Urinary bladder (tissue), 3 donors: ENCODE measurements at regions not wholly inside any gene's neighbourhood (a gene's known extent, or its start where the extent isn't known, plus 50 kb on each side); places are given as distances from the start of the nearest gene placed in this dataset.

Experiments used
- DNase-seq: peaks from one replicate; pipeline ENCODE4 v3.0.0-alpha.2; 2015; ENCODE audit errors: extremely low spot score
- H3K27ac ChIP-seq: one replicate; pipeline ENCODE4 v1.5.1; 2013; ENCODE audit warnings: low read depth, mild to moderate bottlenecking, moderate library complexity
- H3K36me3 ChIP-seq: one replicate; pipeline ENCODE4 v1.6.1; 2013; ENCODE audit warnings: mild to moderate bottlenecking, moderate library complexity; ENCODE audit not compliant: insufficient read depth
- H3K4me1 ChIP-seq: one replicate; pipeline ENCODE4 v1.6.1; 2013; ENCODE audit warnings: mild to moderate bottlenecking, moderate library complexity; ENCODE audit not compliant: insufficient read depth
- H3K4me3 ChIP-seq: one replicate; pipeline ENCODE4 v1.5.1; 2013; ENCODE audit warnings: low read depth, low read length
- WGBS: extraction: QIAGEN DNeasy Blood & Tissue Kit; methylation state at CpG from one replicate; pipeline ENCODE4 v1.1.7; 2013; 5-methylcytosine and 5-hydroxymethylcytosine counted together
- donor health status: healthy with polysubstance abuse.
- donor health status: healthy.

GRCh38 chr2:163200741-163201140, 362.2 kb upstream of the KCNH7 start:
- WGBS, result 79% methylated on average over 4 of the region's 4 CpGs
- H3K4me3 ChIP-seq, result no peak overlapping the region
- DNase-seq, result no peak

GRCh38 chr2:163198972-163199371, 360.4 kb upstream of the KCNH7 start:
- no peak for DNase-seq
- WGBS, result 86% methylated on average over 2 of the region's 2 CpGs
- Histone ChIP-seq H3K4me1 (no peaks in the 10 kb centered on the region), H3K36me3 (no peaks in the 10 kb centered on the region), H3K4me3 (no peak overlapping the region), H3K27ac (no peak overlapping the region)

More at GRCh38 chr2:163200741-163201140, 362.2 kb upstream of the KCNH7 start:
- Histone ChIP-seq H3K4me1 (no peaks in the 10 kb centered on the region), H3K36me3 (no peaks in the 10 kb centered on the region), H3K27ac (no peak overlapping the region)

- Histone ChIP-seq H3K27ac (no peak overlapping the region), H3K36me3 (no peaks in the 10 kb centered on the region), H3K4me1 (no peaks in the 10 kb centered on the region), H3K4me3 (no peak overlapping the region)
- DNase-seq, result no peak
- WGBS, result 63% methylated on average over 1 of the region's 1 CpG
Measured at GRCh38 chr2:163198007-163198406, 359.4 kb upstream of the KCNH7 start.

GRCh38 chr2:163191372-163191771, 352.8 kb upstream of the KCNH7 start:
- H3K4me3 ChIP-seq, result no peak overlapping the region
- no peaks in the 10 kb centered on the region for H3K36me3 ChIP-seq
- DNase-seq, result no peak
- H3K27ac ChIP-seq, result no peak overlapping the region
- H3K4me1 ChIP-seq, result no peaks in the 10 kb centered on the region

GRCh38 chr2:163187995-163188655, 349.6 kb upstream of the KCNH7 start:
- H3K27ac ChIP-seq, result no peak overlapping the region
- 80% methylated on average over 7 of the region's 7 CpGs for WGBS
- no peaks in the 10 kb centered on the region for H3K4me1 ChIP-seq
- no peaks in the 10 kb centered on the region for H3K36me3 ChIP-seq
- no peak for DNase-seq
- H3K4me3 ChIP-seq, result no peak overlapping the region

GRCh38 chr2:163187119-163187518, 348.6 kb upstream of the KCNH7 start:
- 60% methylated on average over 2 of the region's 2 CpGs for WGBS
- H3K27ac ChIP-seq, result no peak overlapping the region
- H3K4me3 ChIP-seq, result no peak overlapping the region
- no peaks in the 10 kb centered on the region for H3K36me3 ChIP-seq
- no peak for DNase-seq
- no peaks in the 10 kb centered on the region for H3K4me1 ChIP-seq

- Histone ChIP-seq H3K27ac (no peak overlapping the region), H3K4me1 (no peaks in the 10 kb centered on the region), H3K4me3 (no peak overlapping the region), H3K36me3 (no peaks in the 10 kb centered on the region)
- WGBS, result 44% methylated on average over 2 of the region's 2 CpGs
- DNase-seq, result no peak
Measured at GRCh38 chr2:163185160-163185559, 346.6 kb upstream of the KCNH7 start.

- Histone ChIP-seq H3K36me3 (no peaks in the 10 kb centered on the region), H3K4me3 (no peak overlapping the region), H3K27ac (no peak overlapping the region), H3K4me1 (no peaks in the 10 kb centered on the region)
- WGBS, result 57% methylated on average over 2 of the region's 2 CpGs
- DNase-seq, result no peak
Measured at GRCh38 chr2:163182764-163183354, 344.3 kb upstream of the KCNH7 start.

GRCh38 chr2:163177592-163177991, 339.0 kb upstream of the KCNH7 start:
- Histone ChIP-seq H3K36me3 (no peaks in the 10 kb centered on the region), H3K4me1 (no peaks in the 10 kb centered on the region), H3K27ac (no peak overlapping the region), H3K4me3 (no peak overlapping the region)
- 55% methylated on average over 3 of the region's 3 CpGs for WGBS
- no peak for DNase-seq

GRCh38 chr2:163175294-163175693, 336.7 kb upstream of the KCNH7 start:
- Histone ChIP-seq H3K27ac (no peak overlapping the region), H3K4me3 (no peak overlapping the region), H3K4me1 (no peaks in the 10 kb centered on the region), H3K36me3 (no peaks in the 10 kb centered on the region)
- 91% methylated on average over 2 of the region's 2 CpGs for WGBS
- no peak for DNase-seq

- WGBS, result 52% methylated on average over 1 of the region's 1 CpG
- Histone ChIP-seq H3K4me1 (no peaks in the 10 kb centered on the region), H3K36me3 (no peaks in the 10 kb centered on the region), H3K4me3 (no peak overlapping the region), H3K27ac (no peak overlapping the region)
- DNase-seq, result no peak
Measured at GRCh38 chr2:163173591-163173990, 335.0 kb upstream of the KCNH7 start.

GRCh38 chr2:163171786-163172530, 333.4 kb upstream of the KCNH7 start:
- no peaks in the 10 kb centered on the region for H3K4me1 ChIP-seq
- no peaks in the 10 kb centered on the region for H3K36me3 ChIP-seq
- DNase-seq, result no peak
- H3K27ac ChIP-seq, result no peak overlapping the region
- 72% methylated on average over 2 of the region's 2 CpGs for WGBS
- H3K4me3 ChIP-seq, result no peak overlapping the region

- no peaks in the 10 kb centered on the region for H3K36me3 ChIP-seq
- H3K4me1 ChIP-seq, result no peaks in the 10 kb centered on the region
- H3K27ac ChIP-seq, result no peak overlapping the region
- WGBS, result 100% methylated on average over 1 of the region's 1 CpG
- no peak overlapping the region for H3K4me3 ChIP-seq
- no peak for DNase-seq
Measured at GRCh38 chr2:163157891-163158496, 319.4 kb upstream of the KCNH7 start.

- Histone ChIP-seq H3K36me3 (no peaks in the 10 kb centered on the region), H3K27ac (no peak overlapping the region), H3K4me3 (no peak overlapping the region), H3K4me1 (no peaks in the 10 kb centered on the region)
- WGBS, result 88% methylated on average over 2 of the region's 2 CpGs
- no peak for DNase-seq
Measured at GRCh38 chr2:163157411-163157810, 318.8 kb upstream of the KCNH7 start.
